ENCODE measurements at regions not wholly inside any gene's neighbourhood (a gene's known extent, or its start where the extent isn't known, plus 50 kb on each side); places are given as distances from the start of the nearest gene placed in this dataset.

DNA sequence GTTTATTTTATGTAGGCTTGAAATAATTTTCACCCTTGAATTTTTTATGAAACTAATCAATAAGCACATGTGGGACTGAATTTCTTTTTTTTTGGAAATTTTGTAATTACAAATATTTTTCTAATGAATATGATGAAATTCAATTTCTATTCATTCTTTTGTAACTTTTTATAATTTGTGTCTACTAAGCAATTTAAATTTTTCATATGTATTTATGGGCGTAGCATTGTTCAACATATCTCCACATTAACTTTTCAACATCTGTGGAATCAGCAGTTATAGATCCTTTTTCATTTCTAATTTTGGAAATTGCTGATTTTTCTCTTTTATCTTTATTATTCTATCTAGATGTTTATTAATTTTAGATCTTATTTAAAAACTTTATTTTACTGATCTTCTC, 1320.3 kb downstream of the C4orf33 start:
- DNase-seq (no peak), ATAC-seq (ENCODE audit: low read depth in 2 of 2) (no peak)
- Histone ChIP-seq H3K27me3 (ENCODE audit: control insufficient read depth, insufficient read depth, low read length) (no peaks in the 10 kb centered on the region), H3K27ac (ENCODE audit: insufficient read depth, low read length, poor library complexity, severe bottlenecking) (no peak overlapping the region), H3K9me3 (ENCODE audit: control insufficient read depth in 2 of 2, low read length in 2 of 2) (no peaks in the 10 kb centered on the region), H3K4me1 (ENCODE audit: control insufficient read depth, insufficient read depth, low read length, poor library complexity, severe bottlenecking) (no peaks in the 10 kb centered on the region), H3K4me3 (ENCODE audit: low read depth, low read length) (no peak overlapping the region), H3K36me3 (ENCODE audit: control insufficient read depth, insufficient read depth, low read length) (no peaks in the 10 kb centered on the region)
- Mint-ChIP-seq H3K36me3 (no peaks in the 10 kb centered on the region), H3K9me3 (peaks cover 0 to 15% (median 2%) of the 10 kb centered on the region in 7 donors), H3K4me3 (no peak overlapping the region), H3K4me1 (no peaks in the 10 kb centered on the region), H3K27ac (no peak overlapping the region), H3K27me3 (no peaks in the 10 kb centered on the region)

GRCh38 chr4:130419211-130419975, 1323.4 kb downstream of the C4orf33 start:
- no peaks in the 10 kb centered on the region for H3K4me1 Mint-ChIP-seq

GRCh38 chr4:130422261-130422660, 1326.3 kb downstream of the C4orf33 start:
- no peaks in the 10 kb centered on the region for H3K27me3 Mint-ChIP-seq
- Histone ChIP-seq H3K27ac (ENCODE audit: insufficient read depth, low read length, poor library complexity, severe bottlenecking) (no peak overlapping the region), H3K9me3 (ENCODE audit: control insufficient read depth in 2 of 2, low read length in 2 of 2) (no peaks in the 10 kb centered on the region), H3K4me1 (ENCODE audit: control insufficient read depth, insufficient read depth, low read length, poor library complexity, severe bottlenecking) (no peaks in the 10 kb centered on the region), H3K27me3 (ENCODE audit: control insufficient read depth, insufficient read depth, low read length) (no peaks in the 10 kb centered on the region), H3K36me3 (ENCODE audit: control insufficient read depth, insufficient read depth, low read length) (no peaks in the 10 kb centered on the region), H3K4me3 (ENCODE audit: low read depth, low read length) (no peak overlapping the region)
- DNase-seq = no peak
- peaks cover 0 to 9% (median 2%) of the 10 kb centered on the region in 7 donors for H3K9me3 Mint-ChIP-seq
- H3K4me1 Mint-ChIP-seq = no peaks in the 10 kb centered on the region
- H3K36me3 Mint-ChIP-seq = no peaks in the 10 kb centered on the region
- no peak overlapping the region for H3K27ac Mint-ChIP-seq
- H3K4me3 Mint-ChIP-seq = peak overlapping the region in 1 of 4 donors; percentile 77
- no peak for ATAC-seq (ENCODE audit: low read depth in 2 of 2)

More at GRCh38 chr4:130419211-130419975, 1323.4 kb downstream of the C4orf33 start:
- Mint-ChIP-seq H3K9me3 (peaks cover 0 to 9% (median 2%) of the 10 kb centered on the region in 7 donors), H3K27me3 (no peaks in the 10 kb centered on the region), H3K36me3 (no peaks in the 10 kb centered on the region), H3K4me3 (no peak overlapping the region), H3K27ac (no peak overlapping the region)
- Histone ChIP-seq H3K36me3 (ENCODE audit: control insufficient read depth, insufficient read depth, low read length) (no peaks in the 10 kb centered on the region), H3K9me3 (ENCODE audit: control insufficient read depth in 2 of 2, low read length in 2 of 2) (no peaks in the 10 kb centered on the region), H3K27me3 (ENCODE audit: control insufficient read depth, insufficient read depth, low read length) (no peaks in the 10 kb centered on the region), H3K4me1 (ENCODE audit: control insufficient read depth, insufficient read depth, low read length, poor library complexity, severe bottlenecking) (no peaks in the 10 kb centered on the region), H3K27ac (ENCODE audit: insufficient read depth, low read length, poor library complexity, severe bottlenecking) (no peak overlapping the region), H3K4me3 (ENCODE audit: low read depth, low read length) (no peak overlapping the region)
- DNase-seq (no peak), ATAC-seq (ENCODE audit: low read depth in 2 of 2) (no peak)

GRCh38 chr4:130424211-130424610, 1328.3 kb downstream of the C4orf33 start:
- ATAC-seq (ENCODE audit: low read depth in 2 of 2) (no peak), DNase-seq (no peak)
- Histone ChIP-seq H3K27ac (ENCODE audit: insufficient read depth, low read length, poor library complexity, severe bottlenecking) (no peak overlapping the region), H3K36me3 (ENCODE audit: control insufficient read depth, insufficient read depth, low read length) (no peaks in the 10 kb centered on the region), H3K4me1 (ENCODE audit: control insufficient read depth, insufficient read depth, low read length, poor library complexity, severe bottlenecking) (no peaks in the 10 kb centered on the region), H3K9me3 (ENCODE audit: control insufficient read depth in 2 of 2, low read length in 2 of 2) (no peaks in the 10 kb centered on the region), H3K4me3 (ENCODE audit: low read depth, low read length) (no peak overlapping the region), H3K27me3 (ENCODE audit: control insufficient read depth, insufficient read depth, low read length) (no peaks in the 10 kb centered on the region)
- Mint-ChIP-seq H3K9me3 (peaks cover 0 to 9% (median 2%) of the 10 kb centered on the region in 7 donors), H3K4me1 (no peaks in the 10 kb centered on the region), H3K27me3 (no peaks in the 10 kb centered on the region), H3K27ac (no peak overlapping the region), H3K4me3 (no peak overlapping the region), H3K36me3 (no peaks in the 10 kb centered on the region)

- Mint-ChIP-seq H3K4me3 (no peak overlapping the region), H3K27ac (no peak overlapping the region), H3K9me3 (peaks cover 0 to 18% (median 8%) of the 10 kb centered on the region in 7 donors), H3K27me3 (no peaks in the 10 kb centered on the region), H3K36me3 (no peaks in the 10 kb centered on the region), H3K4me1 (no peaks in the 10 kb centered on the region)
- Histone ChIP-seq H3K4me1 (ENCODE audit: control insufficient read depth, insufficient read depth, low read length, poor library complexity, severe bottlenecking) (no peaks in the 10 kb centered on the region), H3K4me3 (ENCODE audit: low read depth, low read length) (no peak overlapping the region), H3K36me3 (ENCODE audit: control insufficient read depth, insufficient read depth, low read length) (no peaks in the 10 kb centered on the region), H3K27me3 (ENCODE audit: control insufficient read depth, insufficient read depth, low read length) (no peaks in the 10 kb centered on the region), H3K27ac (ENCODE audit: insufficient read depth, low read length, poor library complexity, severe bottlenecking) (no peak overlapping the region), H3K9me3 (ENCODE audit: control insufficient read depth in 2 of 2, low read length in 2 of 2) (no peaks in the 10 kb centered on the region)
- ATAC-seq (ENCODE audit: low read depth in 2 of 2) (no peak), DNase-seq (no peak)
Measured at GRCh38 chr4:130432289-130432688, 1336.3 kb downstream of the C4orf33 start.

- Histone ChIP-seq H3K4me3 (ENCODE audit: low read depth, low read length) (no peak overlapping the region), H3K27me3 (ENCODE audit: control insufficient read depth, insufficient read depth, low read length) (no peaks in the 10 kb centered on the region), H3K36me3 (ENCODE audit: control insufficient read depth, insufficient read depth, low read length) (no peaks in the 10 kb centered on the region), H3K9me3 (ENCODE audit: control insufficient read depth in 2 of 2, low read length in 2 of 2) (peaks cover 0 to 8% of the 10 kb centered on the region in 2 experiments), H3K27ac (ENCODE audit: insufficient read depth, low read length, poor library complexity, severe bottlenecking) (no peak overlapping the region), H3K4me1 (ENCODE audit: control insufficient read depth, insufficient read depth, low read length, poor library complexity, severe bottlenecking) (no peaks in the 10 kb centered on the region)
- Mint-ChIP-seq H3K27ac (no peak overlapping the region), H3K27me3 (no peaks in the 10 kb centered on the region), H3K9me3 (peaks cover 1 to 32% (median 5%) of the 10 kb centered on the region in 7 donors), H3K4me3 (no peak overlapping the region), H3K4me1 (no peaks in the 10 kb centered on the region), H3K36me3 (no peaks in the 10 kb centered on the region)
- ATAC-seq (ENCODE audit: low read depth in 2 of 2) (no peak), DNase-seq (no peak)
Measured at GRCh38 chr4:130449741-130450140, 1353.8 kb downstream of the C4orf33 start.

GRCh38 chr4:130468340-130468739, 1372.4 kb downstream of the C4orf33 start:
- Histone ChIP-seq H3K9me3 (ENCODE audit: control insufficient read depth in 2 of 2, low read length in 2 of 2) (no peaks in the 10 kb centered on the region), H3K36me3 (ENCODE audit: control insufficient read depth, insufficient read depth, low read length) (no peaks in the 10 kb centered on the region), H3K4me1 (ENCODE audit: control insufficient read depth, insufficient read depth, low read length, poor library complexity, severe bottlenecking) (no peaks in the 10 kb centered on the region), H3K27me3 (ENCODE audit: control insufficient read depth, insufficient read depth, low read length) (no peaks in the 10 kb centered on the region), H3K4me3 (ENCODE audit: low read depth, low read length) (no peak overlapping the region), H3K27ac (ENCODE audit: insufficient read depth, low read length, poor library complexity, severe bottlenecking) (no peak overlapping the region)
- ATAC-seq (ENCODE audit: low read depth in 2 of 2) (no peak), DNase-seq (no peak)
- no peaks in the 10 kb centered on the region for H3K4me1 Mint-ChIP-seq
- H3K4me3 Mint-ChIP-seq = no peak overlapping the region
- no peaks in the 10 kb centered on the region for H3K27me3 Mint-ChIP-seq
- peaks cover 0 to 7% (median 3%) of the 10 kb centered on the region in 7 donors for H3K9me3 Mint-ChIP-seq
- H3K27ac Mint-ChIP-seq = no peak overlapping the region
- H3K36me3 Mint-ChIP-seq = no peaks in the 10 kb centered on the region

DNA sequence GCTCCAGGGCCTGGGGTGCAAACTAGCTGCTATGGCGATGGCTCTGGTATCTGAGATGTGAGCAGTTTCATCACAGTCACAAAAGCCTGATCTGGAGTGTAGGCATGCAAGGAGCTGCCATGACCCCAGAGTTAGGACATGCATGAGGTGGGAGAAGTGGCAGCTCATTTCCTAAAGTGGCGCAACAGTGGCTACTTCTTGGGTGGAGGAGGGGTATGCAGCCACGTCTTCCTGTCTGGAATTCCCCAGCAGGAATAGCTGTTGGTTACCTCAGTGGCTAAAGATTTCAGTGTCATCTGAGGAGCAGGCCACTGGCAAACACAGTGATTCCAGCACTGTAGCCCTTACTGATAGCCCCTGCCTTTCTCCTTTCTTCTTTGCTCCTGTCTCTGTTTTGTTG, 1382.5 kb downstream of the C4orf33 start:
- peaks cover 2 to 32% (median 10%) of the 10 kb centered on the region in 7 donors for H3K9me3 Mint-ChIP-seq
- Histone ChIP-seq H3K27me3 (ENCODE audit: control insufficient read depth, insufficient read depth, low read length) (no peaks in the 10 kb centered on the region), H3K27ac (ENCODE audit: insufficient read depth, low read length, poor library complexity, severe bottlenecking) (no peak overlapping the region), H3K4me3 (ENCODE audit: low read depth, low read length) (no peak overlapping the region), H3K36me3 (ENCODE audit: control insufficient read depth, insufficient read depth, low read length) (no peaks in the 10 kb centered on the region), H3K9me3 (ENCODE audit: control insufficient read depth in 2 of 2, low read length in 2 of 2) (no peaks in the 10 kb centered on the region), H3K4me1 (ENCODE audit: control insufficient read depth, insufficient read depth, low read length, poor library complexity, severe bottlenecking) (no peaks in the 10 kb centered on the region)
- no peaks in the 10 kb centered on the region for H3K27me3 Mint-ChIP-seq
- no peak overlapping the region for H3K4me3 Mint-ChIP-seq
- ATAC-seq (ENCODE audit: low read depth in 2 of 2) (no peak), DNase-seq (no peak)
- H3K27ac Mint-ChIP-seq = no peak overlapping the region
- no peaks in the 10 kb centered on the region for H3K4me1 Mint-ChIP-seq
- no peaks in the 10 kb centered on the region for H3K36me3 Mint-ChIP-seq

Measured in CD4-positive, CD25-positive, alpha-beta regulatory T cell (primary cell).